Esophagus (tissue), 2 donors: ENCODE measurements at regions not wholly inside any gene's neighbourhood (a gene's known extent, or its start where the extent isn't known, plus 50 kb on each side); places are given as distances from the start of the nearest gene placed in this dataset.

Experiments
- H3K27ac ChIP-seq, 2 donors: one replicate each; pipeline ENCODE4 v1.5.1; 2013; ENCODE audit warnings: low read depth in 2 of 2, mild to moderate bottlenecking in 2 of 2, inconsistent platforms in 1 of 2, low read length in 1 of 2, moderate library complexity in 1 of 2
- H3K27me3 ChIP-seq, 2 donors: one replicate each; pipeline ENCODE4 v1.6.1; 2013; ENCODE audit warnings: low read length in 2 of 2, control low read depth in 1 of 2, mild to moderate bottlenecking in 1 of 2; ENCODE audit not compliant: insufficient read depth in 2 of 2, control insufficient read depth in 1 of 2
- H3K36me3 ChIP-seq, 2 donors: one replicate each; pipeline ENCODE4 v1.6.1; 2013; ENCODE audit warnings: low read length in 1 of 2; ENCODE audit not compliant: control insufficient read depth in 2 of 2, insufficient read depth in 2 of 2
- H3K4me1 ChIP-seq, 2 donors: one replicate each; pipeline ENCODE4 v1.6.1; 2013; ENCODE audit warnings: low read length in 1 of 2; ENCODE audit not compliant: control insufficient read depth in 2 of 2, insufficient read depth in 2 of 2
- H3K4me3 ChIP-seq, 2 donors: one replicate each; pipeline ENCODE4 v1.5.1; 2013; ENCODE audit warnings: low read length in 2 of 2, mild to moderate bottlenecking in 2 of 2, low read depth in 1 of 2, moderate library complexity in 1 of 2
- H3K9me3 ChIP-seq, 2 donors: one replicate each; pipeline ENCODE4 v1.6.1; 2013; ENCODE audit warnings: mild to moderate bottlenecking in 2 of 2, low read depth in 1 of 2, low read length in 1 of 2, moderate library complexity in 1 of 2; ENCODE audit not compliant: control insufficient read depth in 2 of 2, insufficient read depth in 1 of 2
- WGBS, 2 donors: extraction: QIAGEN DNeasy Blood & Tissue Kit; methylation state at CpG; one replicate each; pipeline ENCODE4 v1.1.7; 2013; 5-methylcytosine and 5-hydroxymethylcytosine counted together
- donor health status: healthy with polysubstance abuse.
- donor health status: Bipolar disorder and iron deficiency.

GRCh38 chr2:153320879-153321278 is 157.7 kb downstream of the RPRM start:
- Histone ChIP-seq H3K27ac (no peak overlapping the region), H3K27me3 (no peaks in the 10 kb centered on the region), H3K36me3 (no peaks in the 10 kb centered on the region), H3K9me3 (no peaks in the 10 kb centered on the region), H3K4me1 (no peaks in the 10 kb centered on the region), H3K4me3 (no peak overlapping the region)

- 39 to 45% methylated on average over 8 of the region's 8 CpGs for WGBS, 2 donors
Observed at GRCh38 chr2:153311432-153311831, 167.1 kb downstream of the RPRM start.

DNA sequence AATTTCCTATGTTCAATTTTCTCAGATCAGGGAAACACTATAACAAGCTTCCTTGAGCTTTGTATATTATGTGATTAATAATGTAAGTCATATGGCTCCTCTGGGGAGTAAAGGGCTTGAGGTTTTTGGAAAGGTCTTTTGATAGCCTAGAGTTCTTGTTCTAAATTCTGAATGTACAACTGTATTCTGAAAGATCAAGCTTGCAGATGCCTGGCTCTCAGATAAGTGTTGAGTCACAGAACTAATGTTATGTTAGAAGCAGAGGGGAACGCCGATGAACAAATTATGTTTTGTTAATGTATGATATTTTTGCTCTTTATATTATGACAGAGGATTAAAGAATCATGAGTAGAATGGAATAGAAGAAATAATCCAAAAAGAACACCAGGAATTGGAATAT is 170.1 kb downstream of the RPRM start:
- Histone ChIP-seq H3K9me3 (no peaks in the 10 kb centered on the region), H3K4me3 (no peak overlapping the region)
- WGBS, 2 donors: 66% methylated on average over 2 of the region's 2 CpGs

More at GRCh38 chr2:153311432-153311831, 167.1 kb downstream of the RPRM start:
- Histone ChIP-seq H3K27ac (no peak overlapping the region), H3K9me3 (no peaks in the 10 kb centered on the region), H3K4me3 (no peak overlapping the region), H3K4me1 (no peaks in the 10 kb centered on the region), H3K36me3 (no peaks in the 10 kb centered on the region), H3K27me3 (no peaks in the 10 kb centered on the region)

GRCh38 chr2:153307223-153307622 is 171.3 kb downstream of the RPRM start:
- Histone ChIP-seq H3K4me1 (no peaks in the 10 kb centered on the region), H3K27ac (no peak overlapping the region), H3K27me3 (no peaks in the 10 kb centered on the region), H3K9me3 (no peaks in the 10 kb centered on the region), H3K36me3 (no peaks in the 10 kb centered on the region), H3K4me3 (no peak overlapping the region)
- WGBS, 2 donors: 58 to 63% methylated on average over 3 of the region's 3 CpGs

More for the DNA sequence above, 170.1 kb downstream of the RPRM start:
- Histone ChIP-seq H3K27ac (no peak overlapping the region), H3K4me1 (no peaks in the 10 kb centered on the region), H3K36me3 (no peaks in the 10 kb centered on the region), H3K27me3 (no peaks in the 10 kb centered on the region)

- H3K4me3 ChIP-seq: no peak overlapping the region
- H3K27ac ChIP-seq: no peak overlapping the region
- 91 to 92% methylated on average over 4 of the region's 4 CpGs for WGBS, 2 donors
- H3K36me3 ChIP-seq: no peaks in the 10 kb centered on the region
- no peaks in the 10 kb centered on the region for H3K4me1 ChIP-seq
- no peaks in the 10 kb centered on the region for H3K9me3 ChIP-seq
- H3K27me3 ChIP-seq: no peaks in the 10 kb centered on the region
Observed at GRCh38 chr2:153299809-153300208, 178.8 kb downstream of the RPRM start.

DNA sequence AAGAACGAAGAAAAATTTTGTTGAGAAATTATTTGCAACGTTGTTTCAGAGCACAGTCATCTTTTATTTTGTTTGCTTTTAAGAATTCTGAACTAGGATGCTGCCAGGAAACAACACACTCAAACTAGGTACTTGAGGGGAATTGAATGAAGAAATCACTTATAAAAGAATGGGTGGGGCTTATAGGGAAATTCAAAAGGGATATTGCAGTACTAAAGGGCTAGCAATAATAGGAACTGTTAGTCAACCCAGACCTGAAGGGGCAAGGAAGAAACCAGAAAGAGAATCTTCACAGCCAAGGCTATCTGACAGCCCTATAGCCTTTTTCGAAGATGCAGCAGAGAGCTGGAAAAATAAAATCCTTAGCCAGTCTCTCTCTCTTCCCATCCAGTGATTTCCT is 179.3 kb downstream of the RPRM start:
- 79 to 82% methylated on average over 3 of the region's 3 CpGs for WGBS, 2 donors
- H3K27ac ChIP-seq: no peak overlapping the region
- no peaks in the 10 kb centered on the region for H3K27me3 ChIP-seq
- no peaks in the 10 kb centered on the region for H3K4me1 ChIP-seq
- H3K9me3 ChIP-seq: no peaks in the 10 kb centered on the region
- H3K4me3 ChIP-seq: no peak overlapping the region
- no peaks in the 10 kb centered on the region for H3K36me3 ChIP-seq

GRCh38 chr2:153294199-153294786 is 184.3 kb downstream of the RPRM start:
- H3K36me3 ChIP-seq: no peaks in the 10 kb centered on the region
- 17 to 30% methylated on average over 2 of the region's 2 CpGs for WGBS, 2 donors

GRCh38 chr2:153291718-153292117 is 186.8 kb downstream of the RPRM start:
- no peaks in the 10 kb centered on the region for H3K27me3 ChIP-seq
- 40 to 44% methylated on average over 5 of the region's 5 CpGs for WGBS, 2 donors
- H3K27ac ChIP-seq: no peak overlapping the region
- H3K36me3 ChIP-seq: no peaks in the 10 kb centered on the region
- no peaks in the 10 kb centered on the region for H3K4me1 ChIP-seq
- H3K4me3 ChIP-seq: no peak overlapping the region
- H3K9me3 ChIP-seq: no peaks in the 10 kb centered on the region

More at GRCh38 chr2:153294199-153294786, 184.3 kb downstream of the RPRM start:
- no peaks in the 10 kb centered on the region for H3K4me1 ChIP-seq
- H3K4me3 ChIP-seq: no peak overlapping the region
- no peaks in the 10 kb centered on the region for H3K9me3 ChIP-seq
- H3K27ac ChIP-seq: no peak overlapping the region
- H3K27me3 ChIP-seq: no peaks in the 10 kb centered on the region

DNA sequence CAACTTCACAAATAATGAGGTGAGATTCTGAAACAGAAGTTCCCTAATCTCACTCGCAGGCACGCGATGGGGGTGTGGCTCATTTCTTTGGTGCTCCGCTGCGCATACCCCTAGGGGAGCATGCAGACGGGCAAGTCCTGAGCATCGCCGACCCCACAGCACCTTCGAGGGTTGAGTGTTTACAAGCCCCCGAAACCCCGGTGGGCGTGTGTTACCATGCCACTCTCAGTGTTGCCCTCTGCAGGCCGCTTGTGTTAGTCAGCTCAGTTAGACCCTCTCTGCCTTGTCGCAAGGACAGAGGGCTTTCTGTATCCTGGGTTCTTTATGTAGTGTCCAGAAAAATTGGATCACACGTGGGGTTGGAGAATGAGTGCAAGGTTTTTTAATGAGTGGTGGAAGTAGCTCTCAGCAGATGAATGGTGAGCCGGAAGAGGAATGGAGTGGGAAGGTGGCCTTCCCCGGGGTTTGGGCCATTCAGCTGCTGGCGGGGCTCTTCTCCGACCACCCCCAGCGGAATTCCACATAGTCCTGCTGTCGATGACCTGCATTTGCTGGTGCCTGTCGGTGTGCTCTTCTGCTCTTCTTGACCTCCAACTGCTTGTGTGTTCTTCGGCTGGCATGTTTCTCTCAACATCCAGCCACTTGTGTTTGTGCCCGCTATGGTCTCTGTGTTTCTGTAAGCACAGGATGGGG is 191.3 kb downstream of the RPRM start:
- Histone ChIP-seq H3K4me1 (no peaks in the 10 kb centered on the region), H3K4me3 (no peak overlapping the region), H3K9me3 (peaks cover 0 to 10% of the 10 kb centered on the region in 2 donors), H3K27ac (no peak overlapping the region), H3K36me3 (no peaks in the 10 kb centered on the region), H3K27me3 (no peaks in the 10 kb centered on the region)
- 47 to 51% methylated on average over 24 of the region's 24 CpGs for WGBS, 2 donors

DNA sequence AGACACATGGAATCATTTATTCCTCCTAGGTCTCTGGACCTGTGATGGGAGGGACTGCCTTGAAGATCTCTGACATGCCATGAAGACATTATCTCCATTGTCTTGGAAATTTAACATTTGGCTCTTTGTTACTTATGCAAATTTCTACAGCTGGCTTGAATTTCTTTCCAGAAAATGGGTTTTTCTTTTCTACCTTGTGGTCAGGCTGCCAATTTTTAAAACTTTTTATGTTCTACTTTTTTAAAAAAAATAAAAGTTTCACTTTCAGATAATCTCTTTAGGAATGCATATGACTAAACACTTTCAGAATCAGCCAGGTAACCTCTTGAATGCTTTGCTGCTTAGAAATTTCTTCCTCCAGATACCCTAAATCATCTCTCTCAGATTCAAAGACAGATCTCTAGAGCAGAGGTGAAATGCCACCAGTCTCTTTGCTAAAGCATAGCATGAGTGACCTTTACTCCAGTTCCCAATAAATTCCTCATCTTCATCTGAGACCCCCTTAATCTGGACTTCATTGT is 209.6 kb downstream of the RPRM start:
- H3K27ac ChIP-seq: no peak overlapping the region
- H3K9me3 ChIP-seq: peaks cover 2 to 5% of the 10 kb centered on the region in 2 donors
- no peaks in the 10 kb centered on the region for H3K4me1 ChIP-seq
- no peak overlapping the region for H3K4me3 ChIP-seq
- H3K27me3 ChIP-seq: no peaks in the 10 kb centered on the region
- H3K36me3 ChIP-seq: no peaks in the 10 kb centered on the region
